ENCODE measurements at regions not wholly inside any gene's neighbourhood (a gene's known extent, or its start where the extent isn't known, plus 50 kb on each side); places are given as distances from the start of the nearest gene placed in this dataset.

GRCh38 chr1:193574913-193575312, 388.5 kb upstream of the B3GALT2 start:
- TF ChIP-seq JUND (IDR thresholded peaks at IDR 0.05) (no peak), SRF (IDR thresholded peaks at IDR 0.05; ENCODE audit: low read depth) (no peak), ZNF274 (IDR thresholded peaks at IDR 0.05; ENCODE audit: low read depth, low read length) (no peak), CBX3 (IDR thresholded peaks at IDR 0.05; ENCODE audit: low read depth) (no peak), ATF3 (IDR thresholded peaks at IDR 0.05) (no peak), POLR2A (IDR thresholded peaks at IDR 0.05; ENCODE audit: borderline replicate concordance, extremely low read depth, insufficient read depth, insufficient read length) (no peak), REST (IDR thresholded peaks at IDR 0.05; ENCODE audit: low read depth) (no peak), FOSL1 (IDR thresholded peaks at IDR 0.05; ENCODE audit: low read depth) (no peak), RAD21 (IDR thresholded peaks at IDR 0.05; ENCODE audit: low read depth) (no peak), ELF1 (IDR thresholded peaks at IDR 0.05; ENCODE audit: borderline replicate concordance, low read depth) (no peak), MAX (IDR thresholded peaks at IDR 0.05) (no peak), YY1 (IDR thresholded peaks at IDR 0.05; ENCODE audit: extremely low read depth, insufficient replicate concordance, low read depth, low read length) (no peak), TCF7L2 (IDR thresholded peaks at IDR 0.05; ENCODE audit: borderline replicate concordance, extremely low read depth, insufficient read depth, insufficient read length) (no peak), ZBTB33 (IDR thresholded peaks at IDR 0.05; ENCODE audit: extremely low read depth, insufficient replicate concordance, low read length) (no peak), EGR1 (IDR thresholded peaks at IDR 0.05; ENCODE audit: low read depth) (no peak)
- H3K79me2 ChIP-seq (ENCODE audit: insufficient read depth, low read length): no peaks in the 10 kb centered on the region
- H3K9me2 ChIP-seq (ENCODE audit: insufficient read depth): no peaks in the 10 kb centered on the region
- DNase-seq (ENCODE audit: low read depth, low spot score): no peak
- no peak for ATAC-seq
- H2AFZ ChIP-seq (ENCODE audit: low read depth, low read length, poor library complexity, severe bottlenecking): no peak overlapping the region
- ChIA-PET RAD21 (ENCODE audit: low non-redundant PET in 1 of 2, low total read pairs in 2 of 2, uncharacterized antibody in 2 of 2, unreplicated experiment in 2 of 2) (no interaction called here), CTCF (no interaction called here), POLR2A (no interaction called here)
- H3K4me3 ChIP-seq (replicated peaks in 1 of 2; ENCODE audit: low read depth in 1 of 2, low read length in 2 of 2): no peak overlapping the region
- H3K36me3 ChIP-seq (ENCODE audit: control insufficient read depth in 1 of 2, insufficient read depth in 2 of 2, low read length in 2 of 2): no peaks in the 10 kb centered on the region
- no TSS peak for BruUV-seq (replicated peaks)
- H3K27me3 ChIP-seq (ENCODE audit: insufficient read depth, low read length): no peaks in the 10 kb centered on the region
- H3K9me3 ChIP-seq (ENCODE audit: control insufficient read depth in 1 of 2, insufficient read depth in 1 of 2, low read depth in 1 of 2, low read length in 2 of 2): no peaks in the 10 kb centered on the region
- H3K4me2 ChIP-seq (ENCODE audit: low read length): no peak overlapping the region
- H3K27ac ChIP-seq (ENCODE audit: low read depth, low read length): no peak overlapping the region
- no peak overlapping the region for H3K9ac ChIP-seq (ENCODE audit: low read length)
- no peaks in the 10 kb centered on the region for H4K20me1 ChIP-seq (ENCODE audit: insufficient read depth)
- H3K4me1 ChIP-seq (ENCODE audit: control insufficient read depth in 1 of 2, insufficient read depth in 2 of 2, low read length in 2 of 2): no peaks in the 10 kb centered on the region
- intact Hi-C loops (cut with micrococcal nuclease): no loop called here

Measured in HCT116 (cell line).